ENCODE measurements at regions not wholly inside any gene's neighbourhood (a gene's known extent, or its start where the extent isn't known, plus 50 kb on each side); places are given as distances from the start of the nearest gene placed in this dataset.

- no peak for TF ChIP-seq ZNF462 (CRISPR knock-in tag; IDR thresholded peaks at IDR 0.05)
Measured at GRCh38 chr13:105035092-105035491, 1500.4 kb downstream of the EFNB2 start (continued).

- peak overlapping the region; percentile 72; the same call in 1 of the 2 replicates for H2AFZ ChIP-seq
- H3K36me3 Mint-ChIP-seq (ENCODE audit: low read depth), result no peaks in the 10 kb centered on the region
- H3K4me3 Mint-ChIP-seq, result no peak overlapping the region
- H3K4me2 ChIP-seq, result 0 out of 2 replicates have a peak overlapping the region, but pooled peaks have one; percentile 31
- no peak overlapping the region for H3K27ac ChIP-seq (ENCODE audit: low read depth)
- no peak overlapping the region for H3K4me3 ChIP-seq
- no peaks in the 10 kb centered on the region for H4K20me1 ChIP-seq (replicated peaks; ENCODE audit: insufficient read depth)
- peaks cover 22% of the 10 kb centered on the region for H3K4me1 Mint-ChIP-seq
- no peaks in the 10 kb centered on the region for H3F3A ChIP-seq (replicated peaks; ENCODE audit: low read depth)
- H3K27me3 Mint-ChIP-seq (ENCODE audit: insufficient read depth, low read depth, poor library complexity), result peaks cover 2% of the 10 kb centered on the region
- no peaks in the 10 kb centered on the region for H3K36me3 ChIP-seq (ENCODE audit: insufficient read depth)
- H3K9me3 Mint-ChIP-seq, result no peaks in the 10 kb centered on the region
- no peaks in the 10 kb centered on the region for H3K27me3 ChIP-seq (ENCODE audit: insufficient read depth)
- H3K4me1 ChIP-seq (ENCODE audit: insufficient read depth), result peaks cover 31% of the 10 kb centered on the region
- no peak overlapping the region for H3K27ac Mint-ChIP-seq
- H3K79me2 ChIP-seq (replicated peaks; ENCODE audit: insufficient read depth), result no peaks in the 10 kb centered on the region
- peak; percentile 16 for DNase-seq (ENCODE audit: low spot score)
- ATAC-seq, result peak; percentile 65
- H3K9me2 ChIP-seq (ENCODE audit: insufficient read depth), result peaks cover 2% of the 10 kb centered on the region; the same call in 1 of the 2 replicates
- TF ChIP-seq REST (IDR thresholded peaks at IDR 0.05; ENCODE audit: unreplicated experiment) (no peak), ZNF462 (CRISPR knock-in tag; IDR thresholded peaks at IDR 0.05) (no peak), CTCF (conservative IDR thresholded peaks at IDR 0.05; ENCODE audit: low read depth in 2 of 2) (no peak)
Measured at GRCh38 chr13:105033999-105034398, 1501.5 kb downstream of the EFNB2 start.

All from GM23338 (cell line).